ENCODE measurements at regions not wholly inside any gene's neighbourhood (a gene's known extent, or its start where the extent isn't known, plus 50 kb on each side); places are given as distances from the start of the nearest gene placed in this dataset.
"Not testable (repeated sequence)": the region's sequence is repeated elsewhere in the genome, so short reads cannot be mapped to it uniquely, and the experiment has no call there.

DNA sequence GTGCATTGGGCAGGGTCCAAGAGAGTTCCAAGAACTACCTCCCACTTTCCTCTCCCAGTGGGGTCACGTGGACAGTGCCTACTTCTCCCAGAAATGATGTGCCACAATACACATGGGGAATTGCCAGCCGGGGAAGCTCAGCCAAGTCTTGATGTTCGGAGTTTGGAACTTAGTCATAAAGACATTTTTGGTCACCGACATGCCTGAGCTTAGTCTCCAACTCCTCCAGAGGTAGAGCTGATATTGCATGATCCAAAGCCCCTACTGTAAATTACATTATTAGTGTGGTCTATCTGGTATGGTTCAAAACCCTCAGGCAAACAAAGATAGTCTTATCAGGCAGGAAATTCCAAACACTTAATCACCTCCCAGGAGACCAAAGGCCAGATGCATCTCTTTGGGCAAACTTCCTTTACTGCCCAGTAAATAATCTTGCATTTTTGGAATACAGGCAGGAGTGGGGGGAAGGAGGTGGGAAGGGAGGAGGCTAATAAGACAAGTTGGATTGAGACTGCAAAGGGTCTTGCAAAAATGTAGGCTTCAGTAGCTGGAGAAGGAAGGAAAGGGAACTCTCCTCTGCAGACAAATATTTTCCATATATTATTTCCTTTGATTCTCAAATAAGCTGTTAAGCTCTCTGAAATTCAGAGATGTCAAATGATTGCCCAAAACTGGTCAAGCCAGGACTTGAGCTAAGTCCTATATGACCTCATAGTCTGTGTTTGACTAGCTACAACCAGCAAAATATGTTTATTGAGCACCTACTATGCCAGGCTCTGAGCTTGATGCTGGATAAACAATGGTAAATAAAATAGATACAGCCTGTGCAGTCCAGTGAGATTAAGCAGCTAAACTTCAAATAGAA, 99.4 kb downstream of the DRD1 start:
- peak; percentile 72 for ATAC-seq

DNA sequence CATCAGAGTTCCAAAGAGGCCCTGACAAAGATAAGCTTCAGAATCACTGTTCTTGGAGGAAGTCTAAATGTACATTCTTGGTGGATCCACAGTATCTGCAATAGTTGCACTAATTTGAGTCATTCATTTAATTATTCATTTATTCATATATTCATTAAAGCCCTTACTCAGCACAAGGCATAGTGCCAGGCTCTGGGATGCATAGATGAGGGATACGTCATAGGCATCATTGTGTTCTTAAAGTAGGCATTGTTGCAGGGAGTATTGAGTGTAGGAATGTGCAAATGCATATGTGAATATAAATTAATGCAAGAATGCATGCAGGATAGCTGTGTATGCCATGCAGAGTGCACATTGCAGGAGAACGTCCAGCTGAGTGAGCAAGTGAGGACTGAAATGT, 100.7 kb downstream of the DRD1 start:
- ATAC-seq = peak; percentile 78

DNA sequence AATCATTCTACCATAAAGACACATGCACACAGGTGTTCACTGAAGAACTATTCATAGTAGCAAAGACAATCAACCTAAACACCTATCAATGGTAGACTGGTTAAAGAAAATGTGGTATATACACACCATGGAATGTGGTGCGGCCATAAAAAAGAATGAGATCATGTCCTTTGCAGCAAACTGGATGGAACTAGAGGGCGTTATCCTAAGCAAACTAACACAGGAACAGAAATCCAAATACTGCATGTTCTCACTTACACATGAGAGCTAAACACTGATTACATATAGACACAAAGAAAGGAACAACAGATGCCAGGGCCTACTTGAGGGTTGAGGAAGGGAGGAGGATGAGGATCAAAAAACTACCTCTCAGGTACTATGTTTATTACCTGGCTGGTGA, 103.8 kb downstream of the DRD1 start:
- ATAC-seq = no peak

DNA sequence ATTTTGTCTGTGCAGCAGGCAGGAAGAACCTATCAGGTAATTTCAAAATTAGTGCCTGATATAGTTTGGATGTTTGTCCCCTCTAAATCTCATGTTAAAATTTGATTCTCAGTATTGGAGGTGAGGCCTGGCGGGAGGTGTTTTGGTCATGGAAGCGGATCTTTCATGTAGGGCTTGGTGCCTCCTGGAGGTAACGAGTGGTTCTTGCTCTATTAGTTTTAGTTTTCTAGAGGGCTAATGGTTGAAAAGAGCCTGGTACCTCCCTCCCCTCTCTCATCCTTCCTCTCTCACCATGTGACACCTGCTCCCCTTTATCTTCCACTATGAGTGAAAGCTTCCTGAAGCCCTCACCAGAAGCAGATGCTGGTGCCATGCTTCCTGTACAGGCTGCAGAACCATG, 106.3 kb downstream of the DRD1 start:
- no peak for ATAC-seq

DNA sequence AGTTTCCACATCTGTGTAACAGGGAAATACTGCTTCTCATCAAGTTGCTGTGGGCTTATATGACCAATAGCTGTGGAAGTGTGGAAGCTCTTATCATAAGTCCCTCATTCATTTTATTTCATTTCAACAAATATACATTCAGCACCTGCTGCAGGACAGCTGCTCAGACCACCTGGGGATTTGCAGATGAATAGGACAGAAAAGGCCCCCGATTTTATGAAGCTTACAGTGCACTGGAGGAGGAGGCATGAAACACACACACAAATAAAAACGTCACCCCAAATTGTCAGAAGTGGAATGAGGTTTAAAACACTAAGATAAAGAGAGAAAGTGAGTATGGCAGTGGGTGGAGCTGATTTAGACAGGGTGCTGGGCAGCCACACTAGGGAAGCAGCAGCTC, 107.2 kb downstream of the DRD1 start:
- no peak for ATAC-seq

DNA sequence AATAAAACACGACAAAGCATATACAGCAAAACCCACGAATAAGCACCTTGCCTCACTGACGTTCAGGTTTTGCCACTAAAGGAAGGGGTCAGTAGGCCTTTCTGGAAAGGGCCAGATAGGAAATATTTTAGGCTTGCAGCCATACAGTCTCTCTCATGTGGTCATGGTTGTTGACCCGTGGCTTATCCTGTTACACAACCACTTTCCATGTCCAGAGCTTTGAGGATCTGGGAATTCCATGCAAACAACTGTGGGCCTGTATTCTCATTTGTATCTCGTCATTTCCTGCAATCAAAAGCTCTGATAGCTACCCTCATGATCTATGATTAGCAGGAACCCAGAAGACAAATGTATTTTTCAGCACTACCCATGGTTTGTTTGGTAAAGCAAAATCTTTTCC, 108.3 kb downstream of the DRD1 start:
- ATAC-seq = no peak

DNA sequence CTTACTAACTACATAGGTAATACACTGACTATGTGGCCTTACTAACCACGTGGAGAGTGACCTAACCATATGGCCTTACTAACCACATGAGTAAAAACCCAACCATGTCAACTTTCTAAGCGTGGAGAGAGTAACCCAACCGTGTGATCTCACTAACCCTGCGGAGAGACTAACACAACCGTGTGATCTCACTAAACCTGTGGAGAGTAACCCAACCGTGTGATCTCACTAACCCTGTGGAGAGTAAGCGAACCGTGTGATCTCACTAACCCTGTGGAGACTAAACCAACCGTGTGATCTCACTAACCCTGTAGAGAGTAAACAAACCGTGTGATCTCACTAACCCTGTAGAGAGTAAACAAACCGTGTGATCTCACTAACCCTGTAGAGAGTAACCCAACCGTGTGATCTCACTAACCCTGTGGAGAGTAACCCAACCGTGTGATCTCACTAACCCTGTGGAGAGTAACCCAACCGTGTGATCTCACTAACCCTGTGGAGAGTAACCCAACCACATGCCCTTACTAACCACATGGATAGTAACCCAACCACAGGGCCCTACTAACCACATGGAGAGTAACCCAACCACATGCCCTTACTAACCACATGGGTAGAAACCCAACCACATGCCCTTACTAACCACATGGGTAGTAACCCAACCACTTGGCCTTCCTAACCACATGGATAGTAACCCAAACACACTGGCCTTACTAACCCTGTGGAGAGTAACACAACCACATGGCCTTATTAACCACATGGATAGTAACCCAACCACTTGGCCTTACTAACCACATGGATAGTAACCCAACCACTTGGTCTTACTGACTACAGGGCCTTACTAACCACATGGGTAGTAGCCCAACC, 112.6 kb downstream of the DRD1 start:
- ATAC-seq = not testable (repeated sequence)

DNA sequence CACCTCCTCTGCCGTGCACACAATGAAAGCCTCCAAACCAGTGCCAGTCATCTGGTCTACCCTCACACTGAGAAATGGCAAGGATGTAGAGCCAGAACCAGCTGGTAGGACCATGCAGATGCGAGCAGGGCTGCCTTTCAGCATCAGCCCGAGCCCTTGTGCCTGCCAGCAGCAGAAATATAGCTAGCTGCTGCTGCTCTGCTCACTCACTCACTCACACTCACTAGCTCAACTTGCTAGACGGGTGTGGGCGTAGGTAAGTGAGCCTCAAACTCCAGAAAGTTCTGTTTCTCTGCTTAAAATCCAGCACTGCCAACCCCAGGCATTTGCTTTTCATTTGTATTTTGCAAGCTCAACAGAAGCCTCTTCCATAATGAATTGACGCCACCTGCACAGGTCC, 114.0 kb downstream of the DRD1 start:
- no peak for ATAC-seq

DNA sequence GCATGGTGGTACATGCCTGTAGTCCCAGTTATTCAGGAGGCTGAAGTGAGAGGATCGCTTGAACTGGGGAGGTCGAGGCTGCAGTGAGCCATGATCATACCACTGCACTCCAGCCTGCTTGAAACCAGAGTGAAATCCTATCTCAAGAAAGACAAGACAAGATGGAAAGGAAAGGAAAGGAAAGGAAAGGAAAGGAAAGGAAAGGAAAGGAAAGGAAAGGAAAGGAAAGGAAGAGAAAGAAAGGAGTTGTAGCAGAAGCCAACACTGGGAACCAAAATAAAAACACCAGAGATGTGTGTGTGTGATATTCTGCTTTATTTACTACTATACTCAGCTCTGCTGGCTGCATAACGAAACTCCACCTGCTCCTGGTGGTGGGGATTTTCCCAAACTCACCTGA, 115.3 kb downstream of the DRD1 start:
- no peak for ATAC-seq

DNA sequence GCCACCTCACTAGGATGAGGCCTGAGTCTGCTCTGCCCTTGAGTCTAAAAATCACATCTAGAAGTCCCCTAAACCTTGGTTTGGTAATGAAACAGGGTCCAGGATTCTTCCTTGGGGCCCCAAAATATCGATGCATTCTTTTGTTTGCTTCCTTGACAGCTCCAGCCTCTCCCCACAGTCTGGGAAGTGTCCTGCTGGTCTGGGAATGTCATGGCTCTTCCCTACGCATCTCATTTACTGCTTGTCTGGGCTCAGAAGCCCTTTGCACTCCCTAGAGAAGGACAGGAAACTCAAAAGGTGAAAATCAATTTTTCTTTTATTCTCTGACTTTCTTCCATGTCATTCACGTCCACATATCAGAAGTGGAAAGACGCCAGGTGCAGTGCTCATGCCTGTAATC, 115.8 kb downstream of the DRD1 start:
- no peak for ATAC-seq

DNA sequence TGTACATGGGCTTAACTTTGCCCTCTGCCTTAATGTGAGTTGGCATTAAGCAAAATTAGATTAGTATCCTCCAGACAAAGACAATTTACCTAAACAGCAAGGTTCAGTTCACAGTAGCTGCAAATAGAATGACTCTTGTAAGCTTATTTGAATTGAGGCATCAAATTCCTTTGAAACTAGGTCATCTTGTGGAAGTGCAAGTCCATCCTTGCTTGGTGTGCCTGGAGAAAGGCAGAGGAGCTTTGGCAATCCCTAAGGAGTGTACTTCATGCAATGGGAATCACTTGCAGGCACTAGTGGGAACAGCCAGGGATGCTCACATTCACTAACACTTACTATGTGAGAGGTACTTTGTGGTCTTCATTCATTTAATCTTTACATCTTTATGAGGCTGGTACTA, 118.3 kb downstream of the DRD1 start:
- ATAC-seq = no peak

DNA sequence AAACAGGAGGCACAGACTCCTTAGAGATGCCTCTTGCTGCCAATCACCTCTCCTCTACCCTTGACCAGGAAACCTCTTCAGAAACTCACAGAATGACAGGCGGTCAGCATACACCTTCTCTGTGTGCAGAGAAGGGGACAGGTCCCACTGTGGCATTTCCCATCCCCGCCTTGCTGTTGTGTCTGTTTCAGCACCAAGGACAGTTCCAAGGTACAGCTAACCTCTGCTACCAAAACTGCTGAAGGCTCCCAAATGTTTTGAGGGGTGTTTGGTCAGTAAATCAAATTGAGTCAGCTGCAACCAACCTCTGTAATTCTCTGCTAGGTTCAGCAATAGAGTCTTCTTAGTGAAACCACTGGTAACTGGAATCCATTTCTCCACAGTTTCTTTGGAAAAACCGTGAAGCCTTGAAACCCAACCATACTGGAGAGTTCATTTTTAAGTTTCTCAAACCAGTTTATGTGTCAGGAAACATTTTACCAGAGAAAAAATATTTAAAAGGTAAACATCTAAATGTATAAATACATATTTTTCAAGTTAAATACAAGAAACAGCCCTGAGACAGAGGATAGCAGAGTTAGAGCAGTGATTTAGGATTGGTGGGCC, 122.0 kb downstream of the DRD1 start:
- ATAC-seq = peak; percentile 46

DNA sequence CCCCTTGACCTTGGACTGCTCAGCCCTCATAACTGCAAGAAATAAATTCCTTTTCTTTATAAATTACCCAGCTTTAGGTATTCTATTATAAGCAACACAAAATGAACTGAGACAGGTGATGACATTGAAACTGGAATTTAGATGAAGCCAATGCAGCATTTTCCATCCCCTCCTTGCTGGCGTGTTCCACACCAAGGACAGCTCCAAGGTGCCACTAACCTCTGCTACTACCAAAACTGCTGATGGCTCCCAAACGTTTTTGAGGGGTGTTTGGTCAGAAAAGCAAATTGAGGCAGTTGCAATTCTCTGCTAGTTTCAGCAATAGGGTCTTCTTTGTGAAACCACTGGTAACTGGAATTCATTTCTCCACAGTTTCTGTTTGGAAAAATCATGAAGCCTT, 124.8 kb downstream of the DRD1 start:
- ATAC-seq = no peak

DNA sequence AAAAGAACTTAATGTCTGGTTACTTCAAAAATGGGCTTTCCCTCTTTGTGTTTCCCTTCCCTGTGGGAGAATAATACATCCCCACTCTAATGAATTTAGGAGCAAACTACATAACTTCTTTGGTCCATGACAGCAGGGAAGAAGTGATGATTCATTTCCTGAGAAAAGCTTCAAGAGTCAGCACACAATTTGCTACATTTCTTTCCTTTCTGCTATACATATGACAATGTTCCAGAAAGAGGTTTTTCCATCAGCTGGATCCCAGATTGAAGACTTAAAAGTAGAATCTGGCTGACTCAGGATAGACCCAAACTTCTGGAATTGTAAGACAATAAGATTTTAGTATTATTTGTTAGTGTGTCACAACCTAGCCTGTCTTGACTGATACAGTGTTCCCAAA, 126.1 kb downstream of the DRD1 start:
- ATAC-seq = no peak

DNA sequence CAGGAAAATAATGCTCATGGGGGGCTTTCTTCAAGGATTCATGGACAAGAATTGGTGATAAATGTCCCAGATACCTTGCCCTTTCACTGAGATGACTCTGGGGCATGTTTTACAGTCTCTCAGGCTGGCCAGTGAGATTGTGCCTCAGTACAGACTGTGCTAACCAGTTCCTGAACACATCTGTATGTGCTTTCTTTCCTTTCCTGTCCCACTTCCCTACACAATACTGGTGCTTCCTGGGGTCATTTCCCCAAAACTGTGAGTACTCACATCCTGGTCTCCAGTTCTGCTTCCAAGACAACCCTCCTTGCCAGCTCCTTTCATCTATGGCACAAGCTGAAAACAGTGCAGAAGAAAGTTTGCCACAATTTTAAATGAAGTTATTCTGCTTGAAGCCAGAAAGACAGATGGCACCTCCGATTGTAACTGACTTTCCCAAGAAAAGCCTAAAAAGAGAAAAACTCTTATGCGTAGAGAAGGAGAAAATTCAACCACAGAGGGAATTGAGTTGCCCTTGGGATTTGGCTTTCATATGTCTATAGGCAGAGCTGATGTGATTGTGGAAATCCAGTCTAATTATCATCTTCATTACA, 134.7 kb downstream of the DRD1 start:
- no peak for ATAC-seq

DNA sequence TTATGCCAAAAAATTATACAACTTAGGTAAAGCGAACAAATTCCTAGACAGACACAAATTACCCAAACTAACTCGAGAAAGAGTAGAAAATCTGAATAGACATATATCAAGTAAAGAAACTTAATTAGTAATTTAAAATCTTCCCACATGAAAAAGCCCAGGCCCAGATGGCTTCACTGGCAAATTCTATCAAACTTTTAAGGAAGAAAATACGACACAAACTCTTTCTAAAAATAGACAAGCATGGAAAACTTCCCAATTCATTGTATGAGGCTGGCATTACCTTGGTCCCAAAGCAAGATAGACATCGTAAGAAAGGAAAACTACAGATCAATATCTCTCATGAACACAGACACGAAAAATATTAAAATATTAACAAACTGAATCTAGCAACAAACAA, 135.3 kb downstream of the DRD1 start:
- ATAC-seq = no peak

DNA sequence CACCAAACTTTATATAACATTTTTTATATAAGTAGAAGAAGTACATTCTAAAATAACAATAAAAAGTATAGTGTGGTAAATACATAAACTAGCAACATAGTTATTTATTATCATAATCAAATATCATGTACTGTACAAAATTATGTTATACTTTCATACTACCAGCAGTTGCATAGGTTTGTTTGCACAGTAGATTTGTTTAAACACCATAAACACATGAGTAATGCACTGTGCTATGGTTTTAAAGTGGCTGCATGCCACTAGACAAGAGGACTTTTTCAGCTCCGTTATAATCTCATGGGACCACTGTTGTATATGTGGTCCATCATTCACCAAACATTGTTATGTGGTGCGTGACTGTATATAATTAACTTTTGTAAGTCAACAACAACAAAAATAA, 137.6 kb downstream of the DRD1 start:
- ATAC-seq = no peak

DNA sequence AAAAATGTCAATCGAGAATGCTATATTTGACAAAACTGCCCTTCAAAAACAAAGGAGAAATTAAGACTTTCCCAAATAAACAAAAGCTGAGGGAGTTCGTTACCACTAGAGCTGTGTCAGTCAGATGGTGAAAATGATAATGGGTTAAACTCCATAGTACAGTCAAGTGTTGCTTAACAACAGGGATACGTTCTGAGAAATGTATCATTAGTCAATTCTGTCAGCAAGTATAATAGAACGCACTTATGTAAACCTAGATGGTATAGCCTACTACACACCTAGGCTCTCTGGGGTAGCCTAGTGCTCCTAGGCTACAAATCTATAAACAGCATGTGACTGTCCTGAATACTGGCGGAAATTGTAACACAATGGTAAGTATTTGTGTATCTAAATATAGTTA, 138.7 kb downstream of the DRD1 start:
- no peak for ATAC-seq

DNA sequence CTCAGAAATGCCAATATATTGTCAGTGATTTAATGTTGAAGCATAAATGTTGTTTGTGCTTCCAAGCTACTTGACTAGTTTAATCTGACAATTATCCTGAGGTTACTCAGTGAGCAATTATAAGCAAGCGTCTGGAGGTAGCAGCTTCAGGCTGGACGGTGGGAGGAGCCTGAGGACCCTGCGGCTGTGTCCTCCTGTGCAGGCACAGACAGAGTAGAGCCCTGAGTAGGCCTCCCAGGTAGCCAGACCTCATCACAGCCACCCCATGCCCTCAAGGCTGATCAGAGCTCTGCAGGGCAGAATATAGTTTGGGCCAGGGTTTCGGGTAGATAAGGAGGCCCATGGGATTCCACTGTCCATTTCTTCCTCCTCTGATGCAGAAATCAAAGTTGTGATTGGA, 153.6 kb downstream of the DRD1 start:
- ATAC-seq = no peak

DNA sequence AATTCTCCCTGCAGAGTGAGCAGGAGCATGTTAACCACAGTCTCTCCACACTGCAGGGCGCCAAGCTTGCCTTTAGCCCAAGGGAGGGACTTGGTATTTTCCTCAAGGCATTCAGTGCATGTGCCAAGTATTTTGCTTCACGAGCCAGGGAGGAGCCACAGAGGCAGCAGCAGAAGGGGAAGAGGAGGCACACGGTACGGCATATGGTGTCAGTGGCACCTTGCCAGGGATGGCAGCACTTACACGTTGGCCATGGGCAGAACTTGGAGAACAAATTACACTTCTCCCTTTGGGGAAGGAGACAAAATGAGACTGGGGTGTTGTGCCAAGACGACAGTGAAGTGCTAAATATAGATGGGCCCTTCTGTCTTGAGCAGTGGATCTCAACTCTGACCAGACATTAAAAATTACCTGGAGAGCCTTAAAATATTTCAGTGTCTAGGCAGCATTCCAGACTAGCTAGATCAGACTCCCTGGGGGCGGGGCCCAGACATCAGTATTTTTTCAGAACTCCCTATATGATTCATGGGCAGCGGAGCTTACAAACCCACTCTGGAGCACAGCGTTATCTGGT, 155.8 kb downstream of the DRD1 start:
- ATAC-seq = no peak

DNA sequence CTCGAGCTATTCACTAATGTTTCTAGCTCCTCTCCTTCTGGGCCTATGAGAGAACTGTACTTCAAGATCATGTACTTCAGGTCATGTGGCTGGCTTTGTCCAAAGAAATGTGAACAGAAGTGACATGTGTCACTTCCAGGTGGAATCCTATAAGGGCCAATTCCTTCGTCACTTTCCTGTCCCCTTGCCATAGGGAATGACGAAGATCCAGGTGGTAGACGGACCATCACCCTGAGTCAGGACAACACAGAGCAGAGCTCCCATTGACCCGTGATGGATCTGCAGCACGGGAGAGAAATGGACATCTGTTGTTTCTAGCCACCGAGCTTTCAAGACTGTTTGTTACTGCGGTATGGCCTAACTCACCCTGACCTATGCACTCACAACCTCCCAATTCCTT, 157.0 kb downstream of the DRD1 start:
- no peak for ATAC-seq

DNA sequence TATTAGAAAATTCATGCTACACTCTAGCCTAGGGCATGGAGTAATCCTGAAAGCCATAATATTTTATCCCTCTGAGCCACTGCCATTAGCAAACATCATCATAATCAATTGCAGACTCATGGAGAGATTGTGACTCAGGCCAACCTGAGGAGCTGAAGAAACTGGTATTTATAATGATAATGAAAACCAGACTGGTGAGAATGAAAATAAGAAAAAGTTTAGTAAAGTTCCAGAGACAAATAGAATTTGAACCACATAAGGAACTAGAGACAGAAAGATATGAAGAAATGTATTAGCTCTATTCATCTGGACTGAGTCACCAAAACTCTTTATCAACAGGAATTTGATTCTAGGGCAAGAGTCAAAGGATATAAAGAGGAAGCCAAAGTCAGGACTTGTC, 158.7 kb downstream of the DRD1 start:
- no peak for ATAC-seq

DNA sequence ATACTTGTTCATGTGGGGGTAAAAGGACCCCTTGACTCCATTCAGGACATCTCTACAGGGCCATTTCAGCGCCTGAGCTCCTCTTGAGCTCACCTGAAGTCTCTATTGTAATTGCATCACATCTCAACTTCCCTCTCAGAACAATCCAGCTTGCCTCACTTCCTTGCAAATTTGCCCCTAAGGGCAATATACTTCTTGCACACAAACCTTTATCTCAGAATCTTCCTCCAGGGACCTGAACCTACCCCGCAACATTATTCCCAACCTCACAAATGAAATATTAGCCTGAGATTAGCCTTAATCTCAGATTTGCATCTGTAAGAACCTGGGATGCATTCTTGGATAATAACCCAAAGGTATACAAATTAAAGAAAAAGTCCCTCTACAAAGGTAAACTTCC, 159.2 kb downstream of the DRD1 start:
- ATAC-seq = no peak
